Cardiac septum (tissue), 1 donor: ENCODE measurements at regions not wholly inside any gene's neighbourhood (a gene's known extent, or its start where the extent isn't known, plus 50 kb on each side); places are given as distances from the start of the nearest gene placed in this dataset.
"Not testable (repeated sequence)": the region's sequence is repeated elsewhere in the genome, so short reads cannot be mapped to it uniquely, and the experiment has no call there.

ENCODE experiments used
- DNase-seq: peaks from one replicate; pipeline ENCODE4 v3.0.0-alpha.2; 2020; ENCODE audit warnings: low spot score
- intact Hi-C: fragments of 100-400 bp; cut with DNase I; formaldehyde crosslinking; loops from one replicate; pipeline ENCODE4 v1.14.0; 2022
- donor health status: DM: no; HTN: no; CAD: no.

GRCh38 chr14:81584495-81584894, 50.8 kb upstream of the SEL1L start:
- DNase-seq, result no peak
- intact Hi-C loops, result no loop called here

GRCh38 chr14:81589381-81590065, 55.9 kb upstream of the SEL1L start:
- intact Hi-C loops, result no loop called here
- no peak for DNase-seq

GRCh38 chr14:81591266-81591665, 57.6 kb upstream of the SEL1L start:
- intact Hi-C loops, result no loop called here
- DNase-seq, result no peak

- intact Hi-C loops, result no loop called here
- no peak for DNase-seq
Observed at GRCh38 chr14:81594012-81594411, 60.4 kb upstream of the SEL1L start.

GRCh38 chr14:81605660-81606059, 72.0 kb upstream of the SEL1L start:
- no peak for DNase-seq
- intact Hi-C loops, result no loop called here

GRCh38 chr14:81613341-81614045, 79.8 kb upstream of the SEL1L start:
- DNase-seq, result no peak
- intact Hi-C loops, result no loop called here

GRCh38 chr14:81614302-81614701, 80.6 kb upstream of the SEL1L start:
- intact Hi-C loops, DNase-seq: not testable (repeated sequence)

- intact Hi-C loops, result no loop called here
- DNase-seq, result no peak
Observed at GRCh38 chr14:81618695-81619094, 85.0 kb upstream of the SEL1L start.

- intact Hi-C loops, result no loop called here
- DNase-seq, result no peak
Observed at GRCh38 chr14:81619816-81620215, 86.2 kb upstream of the SEL1L start.

- intact Hi-C loops, DNase-seq: not testable (repeated sequence)
Observed at GRCh38 chr14:81623771-81624396, 90.2 kb upstream of the SEL1L start.

- no peak for DNase-seq
- intact Hi-C loops, result no loop called here
Observed at GRCh38 chr14:81625343-81625742, 91.7 kb upstream of the SEL1L start.

- DNase-seq, result no peak
- intact Hi-C loops, result no loop called here
Observed at GRCh38 chr14:81632157-81632556, 98.5 kb upstream of the SEL1L start.

GRCh38 chr14:81633496-81633895, 99.8 kb upstream of the SEL1L start:
- DNase-seq, result no peak
- intact Hi-C loops, result no loop called here

- no peak for DNase-seq
- intact Hi-C loops, result no loop called here
Observed at GRCh38 chr14:81637639-81638038, 104.0 kb upstream of the SEL1L start.

- intact Hi-C loops, result no loop called here
- DNase-seq, result no peak
Observed at GRCh38 chr14:81638656-81639280, 105.1 kb upstream of the SEL1L start.

GRCh38 chr14:81653626-81654025, 120.0 kb upstream of the SEL1L start:
- intact Hi-C loops, result no loop called here
- no peak for DNase-seq

GRCh38 chr14:81655423-81656314, 122.0 kb upstream of the SEL1L start:
- intact Hi-C loops, result no loop called here
- no peak for DNase-seq

- no peak for DNase-seq
- intact Hi-C loops, result no loop called here
Observed at GRCh38 chr14:81656811-81657210, 123.2 kb upstream of the SEL1L start.

GRCh38 chr14:81662066-81662465, 128.4 kb upstream of the SEL1L start:
- intact Hi-C loops, result no loop called here
- no peak for DNase-seq
